Endothelial cell (in vitro differentiated cells): ENCODE measurements at regions not wholly inside any gene's neighbourhood (a gene's known extent, or its start where the extent isn't known, plus 50 kb on each side); places are given as distances from the start of the nearest gene placed in this dataset.
"Not testable (repeated sequence)": the region's sequence is repeated elsewhere in the genome, so short reads cannot be mapped to it uniquely, and the experiment has no call there.

Experiments used
- DNase-seq: peaks from one replicate; pipeline ENCODE4 v3.0.0; 2021; ENCODE audit warnings: low spot score
- H3K27ac Mint-ChIP-seq: one replicate; pipeline ENCODE4 v1.8.0; 2021; ENCODE audit warnings: mixed read lengths, inconsistent platforms; ENCODE audit not compliant: unreplicated experiment
- H3K27me3 Mint-ChIP-seq: one replicate; pipeline ENCODE4 v1.8.0; 2021; ENCODE audit warnings: mild to moderate bottlenecking, moderate library complexity, mixed read lengths, inconsistent platforms; ENCODE audit not compliant: unreplicated experiment
- H3K36me3 Mint-ChIP-seq: one replicate; pipeline ENCODE4 v1.8.0; 2021; ENCODE audit warnings: mild to moderate bottlenecking, low read depth, mixed read lengths, inconsistent platforms; ENCODE audit not compliant: unreplicated experiment
- H3K4me1 Mint-ChIP-seq: one replicate; pipeline ENCODE4 v1.8.0; 2021; ENCODE audit warnings: mild to moderate bottlenecking, mixed read lengths, inconsistent platforms; ENCODE audit not compliant: unreplicated experiment
- H3K4me3 Mint-ChIP-seq: one replicate; pipeline ENCODE4 v1.8.0; 2021; ENCODE audit warnings: mild to moderate bottlenecking, mixed read lengths, inconsistent platforms; ENCODE audit not compliant: unreplicated experiment
- H3K9me3 Mint-ChIP-seq: one replicate; pipeline ENCODE4 v1.8.0; 2021; ENCODE audit warnings: mixed read lengths, inconsistent platforms; ENCODE audit not compliant: unreplicated experiment
- CTCF ChIP-seq: fragments of 200-600 bp; sonication (generic); IDR thresholded peaks from one replicate; pipeline ENCODE4 v1.5.0; 2021; ENCODE audit warnings: antibody characterized with exemption; ENCODE audit not compliant: unreplicated experiment

- Mint-ChIP-seq H3K27me3 (no peaks in the 10 kb centered on the region), H3K4me3 (no peak overlapping the region), H3K9me3 (no peaks in the 10 kb centered on the region), H3K4me1 (peaks cover 21% of the 10 kb centered on the region), H3K36me3 (no peaks in the 10 kb centered on the region), H3K27ac (no peak overlapping the region)
- no peak for TF ChIP-seq CTCF
- DNase-seq, result no peak
These were observed 925.5 kb upstream of the AMELY start for GRCh38 chrY:7837046-7837445.

- Mint-ChIP-seq H3K27me3 (no peaks in the 10 kb centered on the region), H3K9me3 (no peaks in the 10 kb centered on the region), H3K27ac (no peak overlapping the region), H3K36me3 (no peaks in the 10 kb centered on the region), H3K4me1 (peaks cover 24% of the 10 kb centered on the region), H3K4me3 (no peak overlapping the region)
- no peak for TF ChIP-seq CTCF
- DNase-seq, result no peak
These were observed 924.8 kb upstream of the AMELY start for GRCh38 chrY:7836366-7836765.

- Mint-ChIP-seq H3K9me3 (no peaks in the 10 kb centered on the region), H3K4me1 (peaks cover 24% of the 10 kb centered on the region), H3K27me3 (no peaks in the 10 kb centered on the region), H3K27ac (no peak overlapping the region), H3K4me3 (no peak overlapping the region), H3K36me3 (no peaks in the 10 kb centered on the region)
- no peak for TF ChIP-seq CTCF
- DNase-seq, result no peak
These were observed 923.9 kb upstream of the AMELY start for GRCh38 chrY:7835416-7835815.

- no peaks in the 10 kb centered on the region for H3K9me3 Mint-ChIP-seq
- H3K4me1 Mint-ChIP-seq, result peaks cover 24% of the 10 kb centered on the region
- no peak for DNase-seq
- no peaks in the 10 kb centered on the region for H3K27me3 Mint-ChIP-seq
- no peaks in the 10 kb centered on the region for H3K36me3 Mint-ChIP-seq
- no peak for TF ChIP-seq CTCF
- no peak overlapping the region for H3K27ac Mint-ChIP-seq
- no peak overlapping the region for H3K4me3 Mint-ChIP-seq
These were observed 922.7 kb upstream of the AMELY start for GRCh38 chrY:7834284-7834683.

DNA sequence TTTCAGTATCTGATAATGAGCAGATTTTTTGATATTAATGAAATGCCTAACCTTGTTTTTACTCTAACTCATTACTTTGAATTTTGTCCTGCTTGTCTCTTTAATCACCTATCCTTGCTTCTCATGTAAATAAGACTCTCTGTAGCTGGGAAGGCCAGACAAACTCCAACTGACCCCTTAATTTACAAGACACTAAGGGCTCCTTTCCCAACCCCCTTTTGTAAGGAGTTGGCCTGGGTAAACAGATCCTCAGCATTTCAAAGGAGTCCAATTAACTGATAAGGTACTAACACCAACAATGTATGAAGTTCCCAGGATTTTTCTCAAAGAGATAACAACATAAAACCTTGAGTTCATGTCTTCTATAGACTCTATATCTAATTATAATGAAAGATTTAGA is 919.3 kb upstream of the AMELY start:
- H3K27ac Mint-ChIP-seq, H3K4me1 Mint-ChIP-seq, DNase-seq, H3K27me3 Mint-ChIP-seq, H3K9me3 Mint-ChIP-seq, H3K36me3 Mint-ChIP-seq, H3K4me3 Mint-ChIP-seq: not testable (repeated sequence)

- Mint-ChIP-seq H3K4me3 (no peak overlapping the region), H3K27ac (no peak overlapping the region), H3K9me3 (no peaks in the 10 kb centered on the region), H3K36me3 (no peaks in the 10 kb centered on the region), H3K4me1 (no peaks in the 10 kb centered on the region), H3K27me3 (no peaks in the 10 kb centered on the region)
- no peak for DNase-seq
- no peak for TF ChIP-seq CTCF
These were observed 915.0 kb upstream of the AMELY start for GRCh38 chrY:7826533-7826932.
